ENCODE measurements at regions not wholly inside any gene's neighbourhood (a gene's known extent, or its start where the extent isn't known, plus 50 kb on each side); places are given as distances from the start of the nearest gene placed in this dataset.

DNA sequence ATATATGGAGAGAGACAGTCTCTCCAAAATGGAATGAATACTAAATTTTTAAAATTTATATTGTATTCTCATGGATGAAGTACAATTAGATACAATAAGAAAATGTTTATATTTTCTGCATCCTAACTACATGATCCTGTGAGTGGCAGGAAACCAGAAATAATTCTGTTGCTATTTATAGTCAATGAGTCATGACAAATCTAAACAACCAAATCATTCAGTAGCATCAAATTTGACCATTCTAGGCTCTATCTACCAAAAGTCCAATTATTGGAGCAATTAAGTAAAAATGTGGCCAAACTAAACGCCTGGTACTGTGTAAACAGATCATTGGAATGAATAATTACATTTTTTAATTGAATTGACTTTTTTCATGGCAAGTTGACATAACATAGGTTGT lies 959.8 kb downstream of the EPHA7 start:
- no peak overlapping the region for H3K27ac ChIP-seq (replicated peaks)
- TF ChIP-seq, protein P1, sequence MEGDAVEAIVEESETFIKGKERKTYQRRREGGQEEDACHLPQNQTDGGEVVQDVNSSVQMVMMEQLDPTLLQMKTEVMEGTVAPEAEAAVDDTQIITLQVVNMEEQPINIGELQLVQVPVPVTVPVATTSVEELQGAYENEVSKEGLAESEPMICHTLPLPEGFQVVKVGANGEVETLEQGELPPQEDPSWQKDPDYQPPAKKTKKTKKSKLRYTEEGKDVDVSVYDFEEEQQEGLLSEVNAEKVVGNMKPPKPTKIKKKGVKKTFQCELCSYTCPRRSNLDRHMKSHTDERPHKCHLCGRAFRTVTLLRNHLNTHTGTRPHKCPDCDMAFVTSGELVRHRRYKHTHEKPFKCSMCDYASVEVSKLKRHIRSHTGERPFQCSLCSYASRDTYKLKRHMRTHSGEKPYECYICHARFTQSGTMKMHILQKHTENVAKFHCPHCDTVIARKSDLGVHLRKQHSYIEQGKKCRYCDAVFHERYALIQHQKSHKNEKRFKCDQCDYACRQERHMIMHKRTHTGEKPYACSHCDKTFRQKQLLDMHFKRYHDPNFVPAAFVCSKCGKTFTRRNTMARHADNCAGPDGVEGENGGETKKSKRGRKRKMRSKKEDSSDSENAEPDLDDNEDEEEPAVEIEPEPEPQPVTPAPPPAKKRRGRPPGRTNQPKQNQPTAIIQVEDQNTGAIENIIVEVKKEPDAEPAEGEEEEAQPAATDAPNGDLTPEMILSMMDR (IDR thresholded peaks at IDR 0.05; ENCODE audit: insufficient read depth, low read length): no peak
- TF ChIP-seq, protein P2, sequence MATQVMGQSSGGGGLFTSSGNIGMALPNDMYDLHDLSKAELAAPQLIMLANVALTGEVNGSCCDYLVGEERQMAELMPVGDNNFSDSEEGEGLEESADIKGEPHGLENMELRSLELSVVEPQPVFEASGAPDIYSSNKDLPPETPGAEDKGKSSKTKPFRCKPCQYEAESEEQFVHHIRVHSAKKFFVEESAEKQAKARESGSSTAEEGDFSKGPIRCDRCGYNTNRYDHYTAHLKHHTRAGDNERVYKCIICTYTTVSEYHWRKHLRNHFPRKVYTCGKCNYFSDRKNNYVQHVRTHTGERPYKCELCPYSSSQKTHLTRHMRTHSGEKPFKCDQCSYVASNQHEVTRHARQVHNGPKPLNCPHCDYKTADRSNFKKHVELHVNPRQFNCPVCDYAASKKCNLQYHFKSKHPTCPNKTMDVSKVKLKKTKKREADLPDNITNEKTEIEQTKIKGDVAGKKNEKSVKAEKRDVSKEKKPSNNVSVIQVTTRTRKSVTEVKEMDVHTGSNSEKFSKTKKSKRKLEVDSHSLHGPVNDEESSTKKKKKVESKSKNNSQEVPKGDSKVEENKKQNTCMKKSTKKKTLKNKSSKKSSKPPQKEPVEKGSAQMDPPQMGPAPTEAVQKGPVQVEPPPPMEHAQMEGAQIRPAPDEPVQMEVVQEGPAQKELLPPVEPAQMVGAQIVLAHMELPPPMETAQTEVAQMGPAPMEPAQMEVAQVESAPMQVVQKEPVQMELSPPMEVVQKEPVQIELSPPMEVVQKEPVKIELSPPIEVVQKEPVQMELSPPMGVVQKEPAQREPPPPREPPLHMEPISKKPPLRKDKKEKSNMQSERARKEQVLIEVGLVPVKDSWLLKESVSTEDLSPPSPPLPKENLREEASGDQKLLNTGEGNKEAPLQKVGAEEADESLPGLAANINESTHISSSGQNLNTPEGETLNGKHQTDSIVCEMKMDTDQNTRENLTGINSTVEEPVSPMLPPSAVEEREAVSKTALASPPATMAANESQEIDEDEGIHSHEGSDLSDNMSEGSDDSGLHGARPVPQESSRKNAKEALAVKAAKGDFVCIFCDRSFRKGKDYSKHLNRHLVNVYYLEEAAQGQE (IDR thresholded peaks at IDR 0.05; ENCODE audit: insufficient replicate concordance, low read depth): no peak
- TF ChIP-seq SPI1 (IDR thresholded peaks at IDR 0.05; ENCODE audit: borderline replicate concordance, low read depth) (no peak), POLR2AphosphoS5 (IDR thresholded peaks at IDR 0.05; ENCODE audit: low read depth) (no peak), GABPA (IDR thresholded peaks at IDR 0.05; ENCODE audit: low read depth) (no peak)
- H3K4me3 ChIP-seq (replicated peaks; ENCODE audit: insufficient read depth, low read length): no peak overlapping the region
- DNase-seq (ENCODE audit: low read depth in 1 of 2, low spot score in 1 of 2): no peak
- no peaks in the 10 kb centered on the region for H3K27me3 ChIP-seq (ENCODE audit: insufficient read depth, poor library complexity, severe bottlenecking)

- no peak for DNase-seq (ENCODE audit: low read depth in 1 of 2, low spot score in 1 of 2)
- Histone ChIP-seq H3K4me3 (replicated peaks; ENCODE audit: insufficient read depth, low read length) (no peak overlapping the region), H3K27ac (replicated peaks) (no peak overlapping the region), H3K27me3 (ENCODE audit: insufficient read depth, poor library complexity, severe bottlenecking) (no peaks in the 10 kb centered on the region)
- TF ChIP-seq, protein P2 (IDR thresholded peaks at IDR 0.05; ENCODE audit: insufficient replicate concordance, low read depth): no peak
- TF ChIP-seq, protein P1 (IDR thresholded peaks at IDR 0.05; ENCODE audit: insufficient read depth, low read length): no peak
- no peak for TF ChIP-seq GABPA (IDR thresholded peaks at IDR 0.05; ENCODE audit: low read depth)
- TF ChIP-seq SPI1 (IDR thresholded peaks at IDR 0.05; ENCODE audit: borderline replicate concordance, low read depth): no peak
- TF ChIP-seq POLR2AphosphoS5 (IDR thresholded peaks at IDR 0.05; ENCODE audit: low read depth): no peak
Measured at GRCh38 chr6:92446052-92446451, 973.3 kb downstream of the EPHA7 start.

DNA sequence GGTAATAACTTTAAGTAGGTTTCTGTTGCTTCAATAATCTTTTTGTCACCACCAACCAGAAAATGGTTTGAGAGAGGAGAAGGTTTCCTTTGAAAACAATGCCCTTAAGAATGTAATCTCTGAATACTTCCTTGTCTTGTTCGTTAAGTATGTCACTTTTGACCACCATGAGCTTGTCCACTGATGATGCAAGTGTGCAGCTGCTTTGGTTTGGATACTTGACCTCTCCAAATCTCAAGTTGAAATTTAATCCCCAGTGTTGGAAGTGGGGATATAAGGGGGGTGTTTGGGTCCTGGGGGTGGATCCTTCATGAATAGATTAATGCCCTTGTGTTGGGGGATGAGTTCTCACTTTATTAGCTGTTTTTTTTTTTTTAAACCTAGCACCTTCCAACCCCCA lies 985.4 kb downstream of the EPHA7 start:
- Histone ChIP-seq H3K4me3 (replicated peaks; ENCODE audit: insufficient read depth, low read length) (no peak overlapping the region), H3K27me3 (ENCODE audit: insufficient read depth, poor library complexity, severe bottlenecking) (no peaks in the 10 kb centered on the region), H3K27ac (replicated peaks) (no peak overlapping the region)
- DNase-seq (ENCODE audit: low read depth in 1 of 2, low spot score in 1 of 2): no peak
- no peak for TF ChIP-seq SPI1 (IDR thresholded peaks at IDR 0.05; ENCODE audit: borderline replicate concordance, low read depth)
- TF ChIP-seq, protein P1 (IDR thresholded peaks at IDR 0.05; ENCODE audit: insufficient read depth, low read length): no peak

DNA sequence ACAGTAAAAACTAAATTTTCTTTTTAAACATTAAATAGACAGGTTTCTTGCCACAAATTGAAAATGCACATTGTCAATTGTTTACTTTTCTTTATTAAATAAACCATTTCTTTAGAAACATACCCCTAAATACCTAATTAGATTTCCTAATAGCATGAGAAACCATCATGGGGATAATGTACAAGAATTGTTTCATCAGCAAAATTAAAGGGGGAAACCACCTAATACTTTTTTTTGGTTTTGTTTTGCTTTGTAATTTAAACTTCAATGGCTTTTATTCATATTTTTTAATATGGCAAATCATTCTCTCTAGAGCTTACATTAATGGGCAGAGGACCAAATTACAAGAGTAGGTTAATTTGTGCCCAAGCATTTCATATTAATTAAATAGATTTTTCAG lies 987.9 kb downstream of the EPHA7 start:
- Histone ChIP-seq H3K4me3 (replicated peaks; ENCODE audit: insufficient read depth, low read length) (no peak overlapping the region), H3K27ac (replicated peaks) (no peak overlapping the region), H3K27me3 (ENCODE audit: insufficient read depth, poor library complexity, severe bottlenecking) (no peaks in the 10 kb centered on the region)
- TF ChIP-seq SPI1 (IDR thresholded peaks at IDR 0.05; ENCODE audit: borderline replicate concordance, low read depth) (no peak), GABPA (IDR thresholded peaks at IDR 0.05; ENCODE audit: low read depth) (no peak), POLR2AphosphoS5 (IDR thresholded peaks at IDR 0.05; ENCODE audit: low read depth) (no peak)
- TF ChIP-seq, protein P2 (IDR thresholded peaks at IDR 0.05; ENCODE audit: insufficient replicate concordance, low read depth): no peak
- DNase-seq (ENCODE audit: low read depth in 1 of 2, low spot score in 1 of 2): no peak
